ENCODE measurements at regions not wholly inside any gene's neighbourhood (a gene's known extent, or its start where the extent isn't known, plus 50 kb on each side); places are given as distances from the start of the nearest gene placed in this dataset.
A peak's percentile ranks its signal among the peaks of the same experiment; 100 is the strongest.

- no peak for DNase-seq
Measured at GRCh38 chr16:85971902-85972638, 73.1 kb downstream of the IRF8 start.

DNA sequence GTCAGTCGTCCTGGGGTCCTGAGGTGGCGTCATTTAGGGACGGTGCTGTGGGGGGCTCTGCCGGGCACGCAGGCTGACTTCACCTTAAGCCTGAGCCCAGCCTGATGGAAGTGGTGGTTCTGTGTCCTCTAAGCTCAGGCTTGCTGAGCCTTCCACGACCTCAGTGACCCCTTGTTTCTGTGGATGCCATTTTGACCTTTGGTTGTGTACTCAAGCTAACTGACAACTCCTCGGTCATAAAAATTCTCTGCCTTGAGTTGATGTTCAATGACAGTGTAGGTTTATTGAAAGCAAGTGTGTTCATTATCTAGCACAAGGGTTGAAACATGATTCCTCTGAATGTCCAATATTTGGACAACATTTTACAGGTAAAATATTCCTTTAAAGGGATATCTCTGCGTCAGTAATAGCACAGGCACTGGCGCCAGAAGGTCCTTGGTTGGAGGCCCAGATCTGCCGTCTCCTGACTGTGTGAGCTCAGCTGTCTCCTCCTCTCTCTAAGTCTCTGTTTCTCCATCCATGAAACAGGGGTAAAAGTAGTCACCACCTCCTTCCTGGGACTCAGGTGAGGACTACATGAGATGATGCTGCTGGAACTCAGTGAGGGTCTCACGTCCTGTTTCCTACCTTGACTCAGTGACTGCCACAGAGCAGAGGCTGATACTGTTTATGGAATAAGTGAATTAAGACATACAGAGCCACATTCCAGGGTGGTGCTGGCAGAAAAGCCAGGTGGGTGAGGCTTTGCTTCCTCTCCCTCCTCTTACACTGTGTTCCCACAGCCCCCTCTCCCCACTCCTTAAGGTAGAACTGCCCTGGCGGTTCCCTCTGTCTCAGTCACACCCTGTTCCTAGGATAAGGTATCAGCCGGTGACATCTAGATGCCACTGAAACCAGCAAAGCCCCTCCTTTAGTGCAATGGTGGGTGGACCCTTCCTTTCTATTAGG, 75.7 kb downstream of the IRF8 start:
- no peak for DNase-seq

- no peak for DNase-seq
Measured at GRCh38 chr16:85975451-85975981, 76.6 kb downstream of the IRF8 start.

- no peak for DNase-seq
Measured at GRCh38 chr16:85978291-85978775, 79.4 kb downstream of the IRF8 start.

- no peak for DNase-seq
Measured at GRCh38 chr16:85978976-85979375, 80.0 kb downstream of the IRF8 start.

DNA sequence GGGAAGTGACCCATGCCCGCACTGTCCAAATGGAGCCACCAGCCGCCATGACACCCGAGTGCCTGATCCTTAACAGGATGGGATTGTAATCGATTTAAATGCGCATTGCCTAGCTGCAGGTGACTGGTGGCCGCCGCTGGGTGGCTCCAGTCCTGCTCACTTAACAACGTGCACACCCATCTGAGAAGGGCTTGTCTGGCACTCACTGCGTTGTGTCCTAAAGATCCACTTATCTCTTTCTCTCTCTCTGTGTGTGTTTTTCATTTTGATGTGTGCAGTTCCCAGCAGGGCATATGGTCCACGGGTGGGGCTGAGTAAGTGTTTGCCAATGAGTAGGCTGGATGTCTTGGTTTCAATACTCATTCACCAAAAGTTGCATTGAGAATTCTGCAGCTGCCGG, 80.6 kb downstream of the IRF8 start:
- DNase-seq = no peak

- no peak for DNase-seq
Measured at GRCh38 chr16:85980686-85981085, 81.7 kb downstream of the IRF8 start.

DNA sequence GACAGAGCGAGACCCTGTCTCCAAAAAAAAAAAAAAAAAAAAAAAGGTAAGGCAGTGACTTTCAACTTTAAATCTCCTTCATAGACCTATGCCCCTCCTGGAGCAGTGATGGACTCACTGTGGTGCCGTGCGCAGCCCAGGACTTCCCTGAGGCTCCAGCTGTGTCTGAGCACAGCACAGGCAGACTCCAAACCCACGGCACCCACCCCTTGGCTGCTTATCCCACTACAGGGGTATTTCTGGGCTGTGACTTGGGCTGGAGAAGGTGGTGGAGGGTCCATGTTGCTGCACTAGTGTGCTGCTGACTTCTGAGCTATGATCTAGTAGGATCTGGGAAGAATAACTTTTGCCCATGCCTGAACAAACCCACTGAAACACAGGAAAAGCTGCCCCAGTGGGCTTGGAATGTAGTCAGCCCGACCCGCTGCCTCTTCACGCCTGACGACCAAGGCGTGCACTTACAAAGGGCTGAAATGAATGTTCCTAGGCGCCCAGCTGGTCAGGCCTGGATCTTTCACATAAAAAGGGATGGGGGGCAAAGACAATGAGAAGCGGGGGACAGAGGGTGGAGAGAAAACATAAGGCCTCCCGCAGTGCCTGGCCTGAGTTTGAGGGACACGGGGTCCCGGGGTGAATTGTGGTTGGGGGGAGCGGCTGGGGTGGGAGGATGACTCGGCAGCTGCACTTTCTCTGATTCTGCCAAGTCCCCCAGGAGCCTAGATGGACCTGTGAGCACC, 83.0 kb downstream of the IRF8 start:
- DNase-seq = no peak

- no peak for DNase-seq
Measured at GRCh38 chr16:85982563-85982939, 83.6 kb downstream of the IRF8 start.

- no peak for DNase-seq
Measured at GRCh38 chr16:85983064-85983463, 84.1 kb downstream of the IRF8 start.

GRCh38 chr16:85983606-85984230, 84.8 kb downstream of the IRF8 start:
- DNase-seq = no peak

DNA sequence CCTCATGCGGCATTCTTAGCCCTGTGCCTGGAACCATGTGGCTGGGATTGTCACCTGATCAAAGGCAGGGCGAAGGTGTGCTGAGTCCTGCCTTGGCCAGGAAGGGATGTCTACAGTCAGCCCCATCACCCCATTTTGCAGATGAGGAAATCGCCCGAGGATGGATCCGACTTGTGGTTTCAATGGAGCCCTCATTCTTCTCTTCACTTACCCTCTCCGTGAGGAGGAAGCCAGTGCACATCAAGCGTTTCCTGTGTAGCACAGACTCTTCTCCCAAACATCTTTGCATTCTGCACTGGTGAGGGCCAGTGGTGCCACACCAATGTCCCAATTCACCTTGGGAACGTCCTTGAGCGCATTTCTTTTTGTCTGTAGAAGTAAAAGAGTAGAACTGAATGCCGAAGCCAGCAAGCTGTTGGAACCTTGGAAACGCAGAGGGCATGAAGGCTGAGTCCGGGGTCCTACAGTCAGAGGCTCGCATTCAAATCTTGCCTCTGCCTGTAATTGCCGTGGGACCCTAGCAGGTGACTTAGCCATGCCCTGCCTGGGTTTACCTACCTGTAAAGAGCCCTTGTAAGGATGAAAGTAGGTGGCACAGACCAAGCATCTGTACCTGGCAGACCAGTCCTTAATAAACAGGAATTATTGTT, 85.4 kb downstream of the IRF8 start:
- no peak for DNase-seq

DNA sequence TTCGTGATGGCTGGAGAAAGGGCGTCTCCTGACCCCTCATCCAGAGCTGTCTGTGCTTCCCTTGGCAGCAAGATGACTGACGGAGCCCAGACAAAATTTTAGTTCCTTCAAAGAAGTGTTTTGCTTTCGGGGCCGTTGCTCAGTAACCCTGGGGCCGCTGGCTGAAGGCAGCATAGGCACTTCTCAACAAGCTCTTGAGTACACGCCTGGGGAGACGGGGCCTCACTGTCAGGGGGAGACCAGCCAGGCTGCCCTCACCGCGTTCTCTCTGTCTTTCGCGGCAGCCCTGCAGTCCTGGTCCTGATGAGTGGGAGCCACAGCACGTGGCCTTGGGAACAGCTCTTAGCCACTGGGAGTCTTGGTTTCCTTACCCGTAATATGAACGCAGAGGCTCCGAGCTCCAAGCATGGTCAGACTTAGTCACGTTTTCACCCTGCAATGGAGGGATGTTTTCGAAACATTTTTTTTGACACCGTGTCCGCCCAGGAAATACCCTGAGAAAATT, 86.0 kb downstream of the IRF8 start:
- DNase-seq = no peak

GRCh38 chr16:85986931-85987749, 88.2 kb downstream of the IRF8 start:
- DNase-seq = peak; percentile 65

GRCh38 chr16:85987750-85988078, 88.8 kb downstream of the IRF8 start:
- no peak for DNase-seq

DNA sequence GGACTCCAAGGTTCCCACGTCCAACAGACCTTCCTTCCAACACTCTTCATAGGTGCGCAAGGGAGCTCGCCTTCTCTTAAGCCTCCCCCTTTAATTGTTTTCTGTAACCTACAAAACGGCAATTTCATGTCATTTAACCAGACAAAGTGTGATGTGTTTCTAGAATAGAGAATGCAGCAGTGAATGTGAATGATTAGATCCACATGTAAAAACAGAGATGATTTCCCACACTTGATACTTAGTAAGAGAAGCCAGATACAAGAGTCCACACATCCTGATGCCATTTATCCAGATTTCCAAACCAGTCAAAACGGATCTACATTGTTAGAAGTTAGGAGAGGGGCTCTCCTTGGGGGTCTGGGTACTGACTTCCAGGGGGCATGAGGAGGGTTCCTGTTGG, 89.3 kb downstream of the IRF8 start:
- no peak for DNase-seq

- DNase-seq = peak; percentile 68 to 69
Measured at GRCh38 chr16:85988723-85989313, 89.9 kb downstream of the IRF8 start.

DNA sequence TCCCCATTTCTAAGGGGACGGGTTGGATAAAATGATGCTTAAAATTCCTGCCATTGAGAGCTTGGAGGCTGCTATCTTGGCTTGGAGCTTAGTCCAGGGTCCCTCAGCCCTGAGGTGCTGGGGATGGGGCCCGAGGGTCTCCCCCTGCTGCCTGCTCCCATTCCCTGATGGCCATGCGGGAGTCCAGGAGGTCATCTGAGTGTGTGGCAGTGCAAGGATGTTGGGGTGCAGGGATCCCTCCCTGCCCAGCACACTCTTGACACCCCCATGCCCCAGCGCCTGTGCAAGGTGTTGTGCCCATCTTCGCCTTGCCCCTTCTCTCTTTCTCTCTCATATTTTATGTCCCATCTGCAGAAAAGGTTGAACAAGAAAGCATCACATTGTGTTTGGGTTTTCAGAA, 90.4 kb downstream of the IRF8 start:
- DNase-seq = no peak

- DNase-seq = peak in 1 of 2 experiments; percentile 31
Measured at GRCh38 chr16:85989863-85990643, 91.1 kb downstream of the IRF8 start.

DNA sequence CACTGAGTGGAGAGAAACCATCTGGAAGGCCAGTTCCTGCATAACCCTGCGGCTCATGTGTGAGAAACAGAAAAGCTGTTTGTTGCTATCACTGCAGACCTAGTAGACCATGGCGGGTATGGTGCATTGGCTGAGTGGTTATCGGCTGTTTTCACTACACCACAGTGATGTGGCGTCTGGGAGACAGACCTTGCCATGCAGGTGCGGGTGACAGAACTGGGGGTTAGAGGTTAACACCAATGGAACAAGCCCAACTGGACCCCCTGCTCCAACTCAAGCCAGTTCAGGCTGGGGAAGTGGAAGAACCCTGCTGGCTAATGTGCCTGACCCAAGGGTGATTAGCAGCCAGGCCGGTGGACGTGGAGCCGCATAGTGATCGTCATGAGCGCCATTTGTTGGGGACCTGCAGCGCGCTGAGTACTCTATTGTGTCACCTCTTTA, 91.9 kb downstream of the IRF8 start:
- peak in 1 of 2 experiments; percentile 22 for DNase-seq

Measured in activated T-cell treated with anti-CD3 and anti-CD28 coated beads, Interleukin-2, amount 50 U/mL, for 48 hours (primary cell).